GM18498 (cell line): ENCODE measurements at regions not wholly inside any gene's neighbourhood (a gene's known extent, or its start where the extent isn't known, plus 50 kb on each side); places are given as distances from the start of the nearest gene placed in this dataset.
"Not testable (repeated sequence)": the region's sequence is repeated elsewhere in the genome, so short reads cannot be mapped to it uniquely, and the experiment has no call there.

Source experiments
- ATAC-seq: cut with Tn5 transposase; IDR thresholded peaks from one replicate; pipeline ENCODE4 v1.9.1; 2021; ENCODE audit warnings: mild to moderate bottlenecking, moderate library complexity; ENCODE audit not compliant: unreplicated experiment

- no peak for ATAC-seq
Measured at GRCh38 chr6:14880052-14880451, 365.8 kb upstream of the JARID2 start.

GRCh38 chr6:14880677-14881076, 365.2 kb upstream of the JARID2 start:
- no peak for ATAC-seq

DNA sequence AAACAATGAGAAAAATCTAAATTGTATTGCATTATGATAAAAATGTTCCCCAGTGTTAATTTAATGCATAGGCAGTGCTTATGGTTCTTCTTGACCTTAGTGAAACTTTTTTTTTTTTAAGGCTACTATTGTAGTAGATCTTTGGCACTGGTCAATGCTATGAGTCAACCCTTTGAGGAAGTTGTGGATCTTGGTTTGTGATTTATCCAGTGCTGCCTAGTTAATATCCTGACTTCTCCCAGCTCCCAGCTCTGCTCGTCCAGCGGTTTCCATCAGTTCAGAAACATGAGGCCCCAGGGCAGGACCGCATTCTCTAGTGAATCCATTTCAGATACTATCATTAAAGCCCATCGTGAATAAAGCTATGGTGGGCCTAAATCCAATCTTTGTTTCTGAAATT, 364.5 kb upstream of the JARID2 start:
- ATAC-seq, result no peak

DNA sequence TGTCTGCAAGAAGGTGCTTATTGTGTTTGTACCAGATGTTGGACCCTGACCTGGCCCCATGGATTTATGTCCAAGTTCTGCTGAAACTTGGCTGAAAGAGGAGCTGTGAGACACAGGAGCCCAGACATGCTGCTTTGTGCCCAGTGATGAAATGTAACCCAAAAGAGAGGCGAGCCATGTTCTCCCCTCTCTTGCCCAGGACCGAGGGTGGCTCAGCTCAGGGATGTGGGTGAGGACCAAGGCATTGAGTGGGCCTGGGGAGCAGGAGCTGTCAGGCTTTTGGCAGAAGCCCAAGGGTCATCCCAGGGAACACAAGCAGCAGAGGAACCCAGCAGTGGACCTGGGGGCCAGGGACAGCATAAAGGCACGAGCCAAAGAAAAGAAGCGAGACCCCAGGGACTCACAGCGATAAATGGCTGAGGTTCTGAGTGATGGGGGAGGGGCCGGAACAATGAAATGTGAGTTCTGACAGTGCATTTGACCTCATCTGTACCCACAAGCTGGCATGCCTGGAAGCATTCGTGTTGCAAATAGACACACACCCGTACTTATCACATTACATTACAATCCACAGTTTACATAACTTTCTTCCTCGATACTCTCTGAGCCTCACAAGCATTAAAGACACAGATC, 363.4 kb upstream of the JARID2 start:
- ATAC-seq, result no peak

- ATAC-seq, result no peak
Measured at GRCh38 chr6:14883921-14884320, 361.9 kb upstream of the JARID2 start.

DNA sequence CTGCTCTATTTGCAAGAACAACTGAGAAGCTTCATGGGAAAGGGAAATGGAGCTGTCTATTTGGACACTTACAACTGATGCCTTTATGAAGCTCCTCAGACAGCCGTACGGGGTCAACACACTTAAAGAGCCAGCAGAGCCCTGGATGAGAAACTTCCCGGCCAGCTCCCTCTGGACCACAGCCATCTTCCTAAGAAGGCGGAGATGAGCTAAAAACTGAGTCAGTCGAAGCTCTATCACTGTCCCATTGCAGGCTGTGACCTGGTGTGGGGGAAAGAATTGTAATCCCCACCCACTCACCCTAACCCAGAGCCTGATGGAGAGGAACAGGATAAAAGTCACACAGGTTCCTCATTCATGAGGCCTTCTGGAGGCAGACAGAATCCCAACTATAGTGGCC, 360.4 kb upstream of the JARID2 start:
- ATAC-seq, result no peak

- ATAC-seq, result no peak
Measured at GRCh38 chr6:14887181-14887580, 358.7 kb upstream of the JARID2 start.

DNA sequence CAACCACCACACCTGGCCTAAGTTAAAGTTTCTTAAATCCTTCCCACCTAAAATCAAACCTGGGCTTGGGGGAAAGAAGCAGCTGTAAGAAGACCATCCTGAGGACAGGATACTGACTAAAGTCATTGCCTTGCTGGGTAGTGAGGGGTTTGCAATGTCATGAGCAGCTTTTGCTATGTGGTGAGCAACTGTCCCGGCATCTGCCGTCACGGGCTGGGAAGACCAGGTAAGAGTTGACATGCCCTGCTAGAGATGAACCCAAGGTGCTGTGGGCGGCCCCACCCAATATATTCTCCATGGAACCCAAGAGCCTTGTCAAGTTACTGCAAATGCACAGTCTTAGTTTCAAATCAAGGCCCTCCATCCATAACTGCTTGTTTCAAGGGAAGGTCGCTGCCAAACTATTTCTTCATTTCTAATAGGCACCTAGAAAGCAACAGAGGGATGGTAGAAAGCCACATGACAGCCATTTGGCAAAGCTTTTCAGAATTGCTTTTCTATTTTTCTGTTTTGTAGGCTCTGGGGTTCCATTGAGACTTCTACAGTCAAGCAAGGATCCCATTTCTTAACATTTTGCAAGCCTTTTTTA, 357.8 kb upstream of the JARID2 start:
- ATAC-seq, result no peak

DNA sequence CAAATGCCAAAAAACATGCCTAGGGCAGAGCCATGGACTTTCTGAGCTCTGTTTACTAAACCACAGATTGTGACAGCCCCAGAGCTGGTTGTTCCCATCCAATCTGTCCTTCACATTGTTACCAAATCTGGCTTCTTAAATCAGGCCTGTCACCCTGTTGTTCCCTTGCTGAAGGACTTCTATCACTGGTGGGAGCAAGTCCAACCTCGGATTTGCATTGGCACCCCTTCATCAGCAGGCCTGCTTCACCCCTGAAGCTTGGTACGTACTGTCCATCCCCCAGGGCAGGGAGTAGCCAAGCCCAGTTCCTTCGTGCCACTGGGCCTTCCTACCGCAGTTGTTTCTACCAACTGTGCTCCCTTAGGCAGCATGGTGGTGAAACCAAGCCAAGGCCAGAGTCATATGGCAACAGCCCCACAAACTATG, 357.3 kb upstream of the JARID2 start:
- ATAC-seq, result no peak

- no peak for ATAC-seq
Measured at GRCh38 chr6:14889188-14889587, 356.7 kb upstream of the JARID2 start.

GRCh38 chr6:14889611-14890593, 356.0 kb upstream of the JARID2 start:
- ATAC-seq, result no peak

GRCh38 chr6:14891820-14892375, 354.0 kb upstream of the JARID2 start:
- not testable (repeated sequence) for ATAC-seq

- ATAC-seq, result no peak
Measured at GRCh38 chr6:14894105-14894504, 351.8 kb upstream of the JARID2 start.

GRCh38 chr6:14896475-14896874, 349.4 kb upstream of the JARID2 start:
- ATAC-seq, result no peak

DNA sequence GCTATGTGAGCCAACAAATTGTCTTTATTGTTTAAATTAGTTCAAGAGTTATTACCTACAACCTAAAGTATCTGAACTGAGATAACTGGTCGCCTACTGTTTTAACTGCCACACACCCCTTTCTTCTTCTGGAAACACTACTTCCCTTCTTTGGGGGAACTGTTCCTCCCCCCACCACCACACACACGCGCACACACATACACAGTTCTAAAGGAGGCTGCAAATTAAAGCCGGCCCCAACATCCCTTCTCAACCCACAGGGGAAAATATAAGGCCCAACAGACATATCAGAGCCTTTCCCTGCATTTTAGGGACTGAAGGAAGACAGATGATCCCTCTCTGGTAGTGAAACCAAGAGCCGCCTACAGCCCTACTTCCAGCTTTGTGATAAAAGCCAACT, 348.0 kb upstream of the JARID2 start:
- no peak for ATAC-seq

DNA sequence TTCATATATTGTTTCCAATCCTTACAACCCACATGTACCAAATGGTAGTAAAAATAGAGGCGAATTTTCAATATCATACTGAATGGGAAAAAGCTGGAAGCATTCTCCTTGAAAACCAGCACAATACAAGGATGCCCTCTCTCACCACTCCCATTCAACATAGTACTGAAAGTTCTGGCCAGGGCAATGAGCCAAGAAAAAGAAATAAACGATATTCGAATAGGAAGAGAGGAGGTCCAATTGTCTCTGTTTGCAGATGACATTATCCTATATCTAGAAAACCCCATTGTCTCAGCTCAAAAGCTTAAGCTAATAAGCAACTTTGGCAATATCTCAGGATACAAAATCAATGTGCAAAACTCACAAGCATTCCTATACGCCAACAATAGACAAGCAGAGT, 346.4 kb upstream of the JARID2 start:
- ATAC-seq, result not testable (repeated sequence)

- no peak for ATAC-seq
Measured at GRCh38 chr6:14900919-14901318, 344.9 kb upstream of the JARID2 start.

- ATAC-seq, result no peak
Measured at GRCh38 chr6:14903176-14904038, 342.5 kb upstream of the JARID2 start.

GRCh38 chr6:14905201-14905600, 340.7 kb upstream of the JARID2 start:
- no peak for ATAC-seq

DNA sequence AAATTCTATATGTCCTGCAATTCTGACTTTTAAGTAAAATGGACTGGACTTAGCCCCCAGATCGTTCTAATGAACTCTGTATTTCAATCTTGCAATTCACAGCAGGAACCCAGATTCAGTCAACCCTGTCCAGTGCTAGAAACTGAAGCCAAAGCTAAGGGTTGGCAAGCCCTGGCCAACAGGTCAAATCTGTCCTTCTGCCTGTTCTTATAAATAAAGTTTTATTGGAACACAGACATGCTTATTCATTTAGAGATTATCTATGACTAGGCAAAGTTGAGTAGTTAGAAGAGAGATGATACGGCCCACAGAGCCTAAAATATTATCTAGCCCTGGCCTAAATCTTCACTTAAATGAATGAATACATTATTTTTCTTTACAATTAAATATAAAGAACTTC, 339.2 kb upstream of the JARID2 start:
- no peak for ATAC-seq
